Peyer's patch (tissue), 4 donors: ENCODE measurements at regions not wholly inside any gene's neighbourhood (a gene's known extent, or its start where the extent isn't known, plus 50 kb on each side); places are given as distances from the start of the nearest gene placed in this dataset.

Experiments
- DNase-seq, 3 donors: peaks; one replicate each; pipeline ENCODE4 v3.0.0-alpha.2; 2017 to 2019
- H3K27ac ChIP-seq, 4 donors: fragments of 200-600 bp; sonication (generic); one replicate each; pipeline ENCODE4 v1.5.1; 2016 to 2019
- H3K27me3 ChIP-seq, 2 donors: fragments of 200-600 bp; sonication (generic); one replicate each; pipeline ENCODE4 v1.5.1; 2019
- H3K36me3 ChIP-seq, 3 donors: fragments of 200-600 bp; sonication (generic); one replicate each; pipeline ENCODE4 v1.5.1; 2016 to 2019
- H3K4me1 ChIP-seq, 4 donors: fragments of 200-600 bp; sonication (generic); one replicate each; pipeline ENCODE4 v1.5.1; 2016 to 2019
- H3K4me3 ChIP-seq, 4 donors: fragments of 200-600 bp; sonication (generic); 1 replicate in 3 of 4; 2 replicates in 1 of 4; pipeline ENCODE4 v1.5.1; 2016 to 2019; ENCODE audit warnings: mild to moderate bottlenecking in 1 of 4
- H3K9me3 ChIP-seq, 4 donors: fragments of 200-600 bp; sonication (generic); one replicate each; pipeline ENCODE4 v1.5.1; 2016 to 2019; ENCODE audit warnings: mild to moderate bottlenecking in 1 of 4
- POLR2A ChIP-seq, 2 donors: fragments of 450-650 bp; IDR thresholded peaks; one replicate each; pipeline ENCODE4 v1.5.1; 2017; ENCODE audit warnings: antibody characterized with exemption in 2 of 2, mild to moderate bottlenecking in 2 of 2, moderate library complexity in 2 of 2
- small RNA-seq, 2 donors: library from RNA; depleted of rRNA; stranded (forward); fragments of <200 nt; gene quantifications; one replicate each; pipeline ENCODE3, GENCODE V24; 2016
- TF ChIP-seq, protein P1 (sequence below), 6 experiments: fragments of 450-650 bp in 4 of 6; fragments of 200-600 bp in 2 of 6; sonication (generic) in 1 of 6; IDR thresholded peaks; one replicate each; pipeline ENCODE4 v1.5.1; 2017 to 2019; ENCODE audit warnings: antibody characterized with exemption in 6 of 6, mild to moderate bottlenecking in 3 of 6, moderate library complexity in 1 of 6

DNA sequence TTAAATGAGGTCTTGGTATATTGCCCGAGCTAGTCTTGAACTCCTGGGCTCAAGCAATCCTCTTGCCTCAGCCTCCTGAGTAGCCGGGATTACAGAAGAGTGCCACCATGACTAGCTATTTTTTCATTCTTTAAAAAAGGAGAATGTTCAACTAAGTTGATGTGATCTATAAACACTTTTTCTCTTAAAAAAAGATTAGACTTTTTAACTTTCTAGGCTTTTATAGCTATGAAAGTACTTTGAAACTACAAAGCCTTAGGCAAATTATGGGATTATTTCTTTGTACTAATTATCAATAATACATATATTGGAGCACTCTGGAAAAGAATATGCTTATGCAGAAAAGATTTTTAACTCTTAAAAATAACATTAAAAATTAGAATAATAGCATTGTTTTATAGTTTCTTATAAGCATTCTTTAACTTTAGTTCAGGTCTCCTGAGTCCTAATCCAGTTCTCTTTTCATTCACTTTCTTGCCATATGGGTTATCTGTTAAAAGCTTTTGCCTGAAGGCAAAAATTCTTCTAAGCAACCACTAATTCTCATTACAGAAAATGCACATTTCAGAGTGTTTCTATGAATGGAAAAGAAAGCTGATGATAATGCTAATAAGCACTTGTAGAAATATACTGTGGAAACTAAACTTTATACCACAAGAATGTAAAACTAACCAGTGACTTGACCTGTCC lies 87.8 kb downstream of the DPPA2 start:
- DNase-seq = no peak
- Histone ChIP-seq H3K9me3 (no peaks in the 10 kb centered on the region), H3K4me3 (no peak overlapping the region), H3K36me3 (no peaks in the 10 kb centered on the region), H3K27me3 (no peaks in the 10 kb centered on the region), H3K4me1 (no peaks in the 10 kb centered on the region), H3K27ac (no peak overlapping the region)
- TF ChIP-seq, protein P1, sequence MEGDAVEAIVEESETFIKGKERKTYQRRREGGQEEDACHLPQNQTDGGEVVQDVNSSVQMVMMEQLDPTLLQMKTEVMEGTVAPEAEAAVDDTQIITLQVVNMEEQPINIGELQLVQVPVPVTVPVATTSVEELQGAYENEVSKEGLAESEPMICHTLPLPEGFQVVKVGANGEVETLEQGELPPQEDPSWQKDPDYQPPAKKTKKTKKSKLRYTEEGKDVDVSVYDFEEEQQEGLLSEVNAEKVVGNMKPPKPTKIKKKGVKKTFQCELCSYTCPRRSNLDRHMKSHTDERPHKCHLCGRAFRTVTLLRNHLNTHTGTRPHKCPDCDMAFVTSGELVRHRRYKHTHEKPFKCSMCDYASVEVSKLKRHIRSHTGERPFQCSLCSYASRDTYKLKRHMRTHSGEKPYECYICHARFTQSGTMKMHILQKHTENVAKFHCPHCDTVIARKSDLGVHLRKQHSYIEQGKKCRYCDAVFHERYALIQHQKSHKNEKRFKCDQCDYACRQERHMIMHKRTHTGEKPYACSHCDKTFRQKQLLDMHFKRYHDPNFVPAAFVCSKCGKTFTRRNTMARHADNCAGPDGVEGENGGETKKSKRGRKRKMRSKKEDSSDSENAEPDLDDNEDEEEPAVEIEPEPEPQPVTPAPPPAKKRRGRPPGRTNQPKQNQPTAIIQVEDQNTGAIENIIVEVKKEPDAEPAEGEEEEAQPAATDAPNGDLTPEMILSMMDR (IDR thresholded peaks at IDR 0.05) = no peak
- no peak for TF ChIP-seq POLR2A (IDR thresholded peaks at IDR 0.05)

DNA sequence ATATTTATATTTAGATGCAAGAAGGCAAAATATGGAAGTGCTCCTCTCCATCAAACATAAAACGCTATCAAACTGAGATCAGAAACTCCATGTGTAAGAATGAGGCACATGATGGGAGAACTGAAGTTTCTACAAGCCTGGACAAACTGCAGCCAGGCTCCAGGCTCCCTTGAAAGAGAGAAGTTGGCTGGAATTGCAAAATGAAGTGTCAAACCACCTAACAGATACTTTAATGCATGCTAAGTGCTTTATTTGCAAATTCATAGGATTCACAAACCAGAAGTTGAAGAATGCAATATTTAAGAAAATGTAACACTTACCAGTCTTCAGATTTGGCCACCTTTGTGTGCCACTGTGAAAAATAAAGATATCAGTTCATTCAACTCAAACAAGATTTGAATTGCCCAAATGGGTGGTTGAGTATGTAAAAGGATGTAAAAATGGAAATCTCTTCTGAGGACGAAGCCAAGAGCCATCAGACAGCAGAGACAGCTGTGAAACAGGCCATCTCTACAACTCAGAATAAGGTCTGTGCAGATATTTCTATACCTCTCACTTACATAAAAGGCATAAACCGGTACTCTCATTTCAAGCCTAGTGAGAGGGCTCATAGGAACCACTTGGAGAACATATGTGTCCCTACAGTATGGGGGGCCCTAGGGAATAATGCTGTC lies 87.0 kb downstream of the DPPA2 start:
- Histone ChIP-seq H3K27me3 (no peaks in the 10 kb centered on the region), H3K9me3 (no peaks in the 10 kb centered on the region), H3K4me3 (no peak overlapping the region), H3K27ac (no peak overlapping the region), H3K36me3 (no peaks in the 10 kb centered on the region), H3K4me1 (no peaks in the 10 kb centered on the region)
- TF ChIP-seq POLR2A (IDR thresholded peaks at IDR 0.05) = no peak
- TF ChIP-seq, protein P1 (IDR thresholded peaks at IDR 0.05) = no peak
- no peak for DNase-seq

GRCh38 chr3:109234300-109234699 lies 82.0 kb downstream of the DPPA2 start:
- H3K4me3 ChIP-seq = no peak overlapping the region
- TF ChIP-seq, protein P1 (IDR thresholded peaks at IDR 0.05) = no peak
- no peak for TF ChIP-seq POLR2A (IDR thresholded peaks at IDR 0.05)
- H3K4me1 ChIP-seq = no peaks in the 10 kb centered on the region
- H3K9me3 ChIP-seq = no peaks in the 10 kb centered on the region
- no peak for DNase-seq
- H3K27ac ChIP-seq = no peak overlapping the region
- H3K27me3 ChIP-seq = no peaks in the 10 kb centered on the region
- H3K36me3 ChIP-seq = no peaks in the 10 kb centered on the region

GRCh38 chr3:109241459-109242186 lies 74.7 kb downstream of the DPPA2 start:
- H3K27me3 ChIP-seq = no peaks in the 10 kb centered on the region

DNA sequence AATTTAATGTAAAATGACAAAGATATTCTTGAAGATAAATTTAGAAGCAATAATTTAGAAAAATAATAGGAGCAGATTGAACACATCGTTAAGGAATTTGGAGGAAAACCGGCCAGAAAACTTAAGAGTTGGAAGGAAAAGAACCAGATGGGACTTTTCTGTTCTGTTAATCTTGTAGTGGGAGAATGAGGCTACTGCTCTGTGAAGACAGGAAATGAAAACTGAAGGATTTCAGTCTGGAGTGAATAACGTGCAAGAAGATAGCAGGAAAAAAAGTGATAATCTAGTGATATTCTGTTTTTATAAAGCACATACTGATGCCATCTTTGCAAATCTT lies 74.2 kb downstream of the DPPA2 start:
- Histone ChIP-seq H3K4me1 (no peaks in the 10 kb centered on the region), H3K9me3 (no peaks in the 10 kb centered on the region)
- DNase-seq = no peak

More at GRCh38 chr3:109241459-109242186, 74.7 kb downstream of the DPPA2 start:
- Histone ChIP-seq H3K9me3 (no peaks in the 10 kb centered on the region), H3K36me3 (no peaks in the 10 kb centered on the region), H3K4me3 (no peak overlapping the region), H3K27ac (no peak overlapping the region), H3K4me1 (no peaks in the 10 kb centered on the region)
- no peak for DNase-seq
- TF ChIP-seq, protein P1 (IDR thresholded peaks at IDR 0.05) = no peak
- no peak for TF ChIP-seq POLR2A (IDR thresholded peaks at IDR 0.05)

More for the DNA sequence above, 74.2 kb downstream of the DPPA2 start:
- no peaks in the 10 kb centered on the region for H3K27me3 ChIP-seq
- no peak overlapping the region for H3K4me3 ChIP-seq
- H3K27ac ChIP-seq = no peak overlapping the region
- no peak for TF ChIP-seq POLR2A (IDR thresholded peaks at IDR 0.05)
- TF ChIP-seq, protein P1 (IDR thresholded peaks at IDR 0.05) = no peak
- no peaks in the 10 kb centered on the region for H3K36me3 ChIP-seq

Small RNAs in the stretch of these regions (small RNA-seq; reads per million reads assigned to genes)
- 0 reads per million in 2 donors for gene RNU6-1236P
